SK-N-SH (cell line): ENCODE measurements at regions not wholly inside any gene's neighbourhood (a gene's known extent, or its start where the extent isn't known, plus 50 kb on each side); places are given as distances from the start of the nearest gene placed in this dataset.

Experiments
- CTCF ChIA-PET: fragments of 300-600, 350-600 bp; formaldehyde crosslinking; extraction: SDS; loops from one replicate; lab custom pipeline; 2021; lab: Yijun Ruan, JAX
- POLR2A ChIA-PET: fragments of 350-600 bp; sonication (Branson Sonifier 250); formaldehyde crosslinking; extraction: SDS; loops from one replicate; lab custom pipeline; 2020; ENCODE audit warnings: antibody characterized with exemption, inconsistent platforms; lab: Yijun Ruan, JAX
- DNase-seq: peaks from one replicate; pipeline ENCODE4 v3.0.0; 2012
- H2AFZ ChIP-seq: fragments of 200-600 bp; sonication (generic); 2 replicates; pipeline ENCODE4 v1.8.1; 2016; ENCODE audit warnings: antibody characterized with exemption, mild to moderate bottlenecking, low read depth
- H3F3A ChIP-seq: fragments of 200-600 bp; sonication (generic); replicated peaks from 2 replicates; pipeline ENCODE3; 2016; ENCODE audit warnings: antibody characterized with exemption, mild to moderate bottlenecking; ENCODE audit not compliant: insufficient read depth
- H3K27ac ChIP-seq, 2 experiments: fragments of 200-500 bp in 1 of 2; fragments of 200-600 bp in 1 of 2; sonication (Bioruptor generic) in 1 of 2; sonication (generic), shearing (Covaris generic) in 1 of 2; 2 replicates each; pipeline versions ENCODE4 v1.5.1 to v1.6.1; 2014 to 2016; ENCODE audit warnings: low read depth in 2 of 2, inconsistent platforms in 1 of 2, low read length in 1 of 2, mild to moderate bottlenecking in 1 of 2, mixed read lengths in 1 of 2
- H3K27me3 ChIP-seq: fragments of 200-600 bp; sonication (generic), shearing (Covaris generic); 2 replicates; pipeline ENCODE4 v1.6.1; 2016; ENCODE audit warnings: mixed run types; ENCODE audit not compliant: insufficient read depth
- H3K36me3 ChIP-seq, 2 experiments: fragments of 200-500 bp in 1 of 2; fragments of 200-600 bp in 1 of 2; sonication (Bioruptor generic) in 1 of 2; sonication (generic) in 1 of 2; replicated peaks in 1 of 2; 2 replicates each; pipeline versions ENCODE3 to v1.5.1; 2014 to 2016; ENCODE audit warnings: low read length in 1 of 2, mild to moderate bottlenecking in 1 of 2; ENCODE audit not compliant: insufficient read depth in 2 of 2, control insufficient read depth in 1 of 2
- H3K4me1 ChIP-seq, 2 experiments: fragments of 200-500 bp in 1 of 2; fragments of 200-600 bp in 1 of 2; sonication (Bioruptor generic) in 1 of 2; sonication (generic), shearing (Covaris generic) in 1 of 2; 2 replicates each; pipeline versions ENCODE4 v1.5.1 to v1.6.1; 2014 to 2016; ENCODE audit warnings: low read depth in 1 of 2, low read length in 1 of 2, mixed run types in 1 of 2; ENCODE audit not compliant: insufficient read depth in 2 of 2, control insufficient read depth in 1 of 2
- H3K4me2 ChIP-seq: fragments of 200-600 bp; sonication (generic), shearing (Covaris generic); 2 replicates; pipeline ENCODE4 v1.6.1; 2017; ENCODE audit warnings: mixed run types
- H3K4me3 ChIP-seq, 2 experiments: fragments of 200-500 bp in 1 of 2; fragments of 200-600 bp in 1 of 2; sonication (Bioruptor generic) in 1 of 2; sonication (generic), shearing (Covaris generic) in 1 of 2; 2 replicates each; pipeline versions ENCODE4 v1.5.1 to v1.8.1; 2014 to 2016; ENCODE audit warnings: low read depth in 2 of 2, inconsistent platforms in 1 of 2, low read length in 1 of 2, mild to moderate bottlenecking in 1 of 2, mixed read lengths in 1 of 2, moderate library complexity in 1 of 2
- H3K79me2 ChIP-seq: fragments of 200-600 bp; sonication (generic); 2 replicates; pipeline ENCODE4 v1.8.1; 2017; ENCODE audit warnings: mild to moderate bottlenecking; ENCODE audit not compliant: insufficient read depth
- H3K9ac ChIP-seq: fragments of 200-600 bp; sonication (generic); 2 replicates; pipeline ENCODE4 v1.6.1; 2017; ENCODE audit warnings: mixed run types
- H3K9me2 ChIP-seq: fragments of 200-600 bp; sonication (generic); 2 replicates; pipeline ENCODE4 v1.6.1; 2017; ENCODE audit warnings: mixed run types
- H3K9me3 ChIP-seq: fragments of 200-600 bp; sonication (generic); 2 replicates; pipeline ENCODE4 v1.6.1; 2017; ENCODE audit warnings: mixed run types, mild to moderate bottlenecking, moderate library complexity
- H4K20me1 ChIP-seq: fragments of 200-600 bp; sonication (generic); 2 replicates; pipeline ENCODE4 v1.6.1; 2017; ENCODE audit warnings: mild to moderate bottlenecking, mixed run types; ENCODE audit not compliant: insufficient read depth
- FOXJ3 ChIP-seq: sonication (generic); formaldehyde crosslinking; IDR thresholded peaks from 2 replicates; pipeline ENCODE4 v1.5.1; 2020; ENCODE audit warnings: mild to moderate bottlenecking, missing genetic modification reagents
- GATA2 ChIP-seq: sonication (generic); formaldehyde crosslinking; IDR thresholded peaks from 2 replicates; pipeline ENCODE4 v1.5.0; 2020; ENCODE audit warnings: mild to moderate bottlenecking, missing genetic modification reagents
- JUND ChIP-seq: IDR thresholded peaks from 2 replicates; pipeline ENCODE4 v1.4.0; 2012
- MEF2A ChIP-seq: IDR thresholded peaks from 2 replicates; pipeline ENCODE4 v1.4.0; 2012; ENCODE audit warnings: low read depth, borderline replicate concordance
- NRF1 ChIP-seq: IDR thresholded peaks from 2 replicates; pipeline ENCODE4 v1.6.1; 2012; ENCODE audit warnings: low read depth, mild to moderate bottlenecking, low read length
- POLR2AphosphoS5 ChIP-seq: IDR thresholded peaks from 2 replicates; pipeline ENCODE4 v1.6.1; 2012; ENCODE audit warnings: low read depth, low read length
- RCOR1 ChIP-seq: fragments of 150-350 bp; IDR thresholded peaks from 2 replicates; pipeline ENCODE4 v1.6.1; 2017; ENCODE audit warnings: antibody characterized with exemption, low read length
- TAF1 ChIP-seq: IDR thresholded peaks from 2 replicates; pipeline ENCODE4 v1.6.1; 2012; ENCODE audit warnings: low read depth, mild to moderate bottlenecking, low read length, moderate library complexity, borderline replicate concordance
- TCF12 ChIP-seq: IDR thresholded peaks from 2 replicates; pipeline ENCODE4 v1.4.0; 2012
- YY1 ChIP-seq: IDR thresholded peaks from 2 replicates; pipeline ENCODE4 v1.4.0; 2012; ENCODE audit warnings: low read depth, mild to moderate bottlenecking
- WGBS: methylation state at CpG from one replicate; pipeline ENCODE4 v1.1.6; 2017; ENCODE audit warnings: low lambda C conversion rate; 5-methylcytosine and 5-hydroxymethylcytosine counted together
- TF ChIP-seq, protein P1 (sequence below): fragments of 150-350 bp; IDR thresholded peaks from 2 replicates; pipeline ENCODE4 v1.6.1; 2016; ENCODE audit warnings: mild to moderate bottlenecking, low read depth, low read length
- TF ChIP-seq, protein P2 (sequence below): fragments of 150-350 bp; IDR thresholded peaks from 2 replicates; pipeline ENCODE4 v1.6.1; 2017; ENCODE audit warnings: antibody characterized with exemption, low read length, low read depth, borderline replicate concordance
- TF ChIP-seq, protein P3 (sequence below): IDR thresholded peaks from 2 replicates; pipeline ENCODE4; 2012
- TF ChIP-seq, protein P4 (sequence below): IDR thresholded peaks from 2 replicates; pipeline ENCODE4 v1.6.1; 2012; ENCODE audit warnings: mild to moderate bottlenecking, low read depth, low read length, moderate library complexity

DNA sequence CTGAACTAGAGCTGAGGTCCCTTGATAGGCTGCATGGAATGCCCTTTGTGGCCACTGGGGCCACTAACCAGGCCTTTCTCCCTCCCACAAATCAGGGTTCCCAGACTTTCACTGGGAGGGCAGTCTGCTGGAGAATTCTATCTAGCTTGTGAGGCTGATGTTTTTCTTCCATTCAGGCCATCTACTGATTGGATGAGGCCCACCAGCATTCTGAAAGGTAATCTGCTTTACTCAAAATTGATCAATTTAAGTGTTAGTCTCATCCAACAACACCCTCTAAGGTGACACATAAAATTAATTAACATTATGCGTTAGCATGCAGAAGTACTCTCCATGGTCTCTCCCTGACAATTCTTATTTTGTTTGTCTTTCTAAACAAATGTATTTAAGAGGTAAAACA, 80.5 kb downstream of the RTP4 start (continued):
- TF ChIP-seq, protein P1, sequence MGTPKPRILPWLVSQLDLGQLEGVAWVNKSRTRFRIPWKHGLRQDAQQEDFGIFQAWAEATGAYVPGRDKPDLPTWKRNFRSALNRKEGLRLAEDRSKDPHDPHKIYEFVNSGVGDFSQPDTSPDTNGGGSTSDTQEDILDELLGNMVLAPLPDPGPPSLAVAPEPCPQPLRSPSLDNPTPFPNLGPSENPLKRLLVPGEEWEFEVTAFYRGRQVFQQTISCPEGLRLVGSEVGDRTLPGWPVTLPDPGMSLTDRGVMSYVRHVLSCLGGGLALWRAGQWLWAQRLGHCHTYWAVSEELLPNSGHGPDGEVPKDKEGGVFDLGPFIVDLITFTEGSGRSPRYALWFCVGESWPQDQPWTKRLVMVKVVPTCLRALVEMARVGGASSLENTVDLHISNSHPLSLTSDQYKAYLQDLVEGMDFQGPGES, result no peak

DNA sequence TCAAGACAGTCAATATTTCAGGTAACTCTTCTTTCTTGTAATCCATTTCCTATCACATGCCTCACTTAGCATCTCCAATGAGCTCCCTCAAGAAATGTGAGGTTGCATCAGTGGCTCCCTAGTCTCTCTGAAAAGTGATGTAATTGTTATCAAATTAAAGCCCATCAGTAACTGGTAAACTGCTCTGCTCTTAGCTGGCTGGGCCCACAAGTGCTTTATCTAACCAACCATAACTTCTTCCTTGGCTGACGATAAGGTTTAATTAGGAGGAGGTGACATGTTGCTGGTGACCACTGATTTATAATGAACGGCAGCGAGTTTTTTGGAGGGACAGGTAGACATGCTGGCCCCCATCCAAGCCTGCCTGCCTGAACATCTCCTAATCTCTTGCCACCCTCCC, 79.6 kb downstream of the RTP4 start:
- Histone ChIP-seq H2AFZ (no peak overlapping the region), H3K4me3 (no peak overlapping the region), H3K36me3 (no peaks in the 10 kb centered on the region), H3K9me2 (no peaks in the 10 kb centered on the region), H3K4me2 (no peak overlapping the region), H3K27me3 (no peaks in the 10 kb centered on the region), H3F3A (no peaks in the 10 kb centered on the region), H3K27ac (no peak overlapping the region), H3K9ac (no peak overlapping the region), H4K20me1 (no peaks in the 10 kb centered on the region), H3K4me1 (no peaks in the 10 kb centered on the region), H3K9me3 (no peaks in the 10 kb centered on the region), H3K79me2 (no peaks in the 10 kb centered on the region)
- POLR2A ChIA-PET, result no interaction called here
- TF ChIP-seq TCF12 (no peak), GATA2 (CRISPR knock-in tag) (no peak), FOXJ3 (CRISPR knock-in tag) (no peak), POLR2AphosphoS5 (no peak), RCOR1 (no peak), NRF1 (no peak), JUND (no peak), MEF2A (no peak), YY1 (no peak), TAF1 (no peak)
- TF ChIP-seq, protein P2, sequence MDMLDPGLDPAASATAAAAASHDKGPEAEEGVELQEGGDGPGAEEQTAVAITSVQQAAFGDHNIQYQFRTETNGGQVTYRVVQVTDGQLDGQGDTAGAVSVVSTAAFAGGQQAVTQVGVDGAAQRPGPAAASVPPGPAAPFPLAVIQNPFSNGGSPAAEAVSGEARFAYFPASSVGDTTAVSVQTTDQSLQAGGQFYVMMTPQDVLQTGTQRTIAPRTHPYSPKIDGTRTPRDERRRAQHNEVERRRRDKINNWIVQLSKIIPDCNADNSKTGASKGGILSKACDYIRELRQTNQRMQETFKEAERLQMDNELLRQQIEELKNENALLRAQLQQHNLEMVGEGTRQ, result no peak
- TF ChIP-seq, protein P1, result no peak
- TF ChIP-seq, protein P3, sequence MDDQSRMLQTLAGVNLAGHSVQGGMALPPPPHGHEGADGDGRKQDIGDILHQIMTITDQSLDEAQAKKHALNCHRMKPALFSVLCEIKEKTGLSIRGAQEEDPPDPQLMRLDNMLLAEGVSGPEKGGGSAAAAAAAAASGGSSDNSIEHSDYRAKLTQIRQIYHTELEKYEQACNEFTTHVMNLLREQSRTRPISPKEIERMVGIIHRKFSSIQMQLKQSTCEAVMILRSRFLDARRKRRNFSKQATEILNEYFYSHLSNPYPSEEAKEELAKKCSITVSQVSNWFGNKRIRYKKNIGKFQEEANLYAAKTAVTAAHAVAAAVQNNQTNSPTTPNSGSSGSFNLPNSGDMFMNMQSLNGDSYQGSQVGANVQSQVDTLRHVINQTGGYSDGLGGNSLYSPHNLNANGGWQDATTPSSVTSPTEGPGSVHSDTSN, result no peak
- TF ChIP-seq, protein P4, sequence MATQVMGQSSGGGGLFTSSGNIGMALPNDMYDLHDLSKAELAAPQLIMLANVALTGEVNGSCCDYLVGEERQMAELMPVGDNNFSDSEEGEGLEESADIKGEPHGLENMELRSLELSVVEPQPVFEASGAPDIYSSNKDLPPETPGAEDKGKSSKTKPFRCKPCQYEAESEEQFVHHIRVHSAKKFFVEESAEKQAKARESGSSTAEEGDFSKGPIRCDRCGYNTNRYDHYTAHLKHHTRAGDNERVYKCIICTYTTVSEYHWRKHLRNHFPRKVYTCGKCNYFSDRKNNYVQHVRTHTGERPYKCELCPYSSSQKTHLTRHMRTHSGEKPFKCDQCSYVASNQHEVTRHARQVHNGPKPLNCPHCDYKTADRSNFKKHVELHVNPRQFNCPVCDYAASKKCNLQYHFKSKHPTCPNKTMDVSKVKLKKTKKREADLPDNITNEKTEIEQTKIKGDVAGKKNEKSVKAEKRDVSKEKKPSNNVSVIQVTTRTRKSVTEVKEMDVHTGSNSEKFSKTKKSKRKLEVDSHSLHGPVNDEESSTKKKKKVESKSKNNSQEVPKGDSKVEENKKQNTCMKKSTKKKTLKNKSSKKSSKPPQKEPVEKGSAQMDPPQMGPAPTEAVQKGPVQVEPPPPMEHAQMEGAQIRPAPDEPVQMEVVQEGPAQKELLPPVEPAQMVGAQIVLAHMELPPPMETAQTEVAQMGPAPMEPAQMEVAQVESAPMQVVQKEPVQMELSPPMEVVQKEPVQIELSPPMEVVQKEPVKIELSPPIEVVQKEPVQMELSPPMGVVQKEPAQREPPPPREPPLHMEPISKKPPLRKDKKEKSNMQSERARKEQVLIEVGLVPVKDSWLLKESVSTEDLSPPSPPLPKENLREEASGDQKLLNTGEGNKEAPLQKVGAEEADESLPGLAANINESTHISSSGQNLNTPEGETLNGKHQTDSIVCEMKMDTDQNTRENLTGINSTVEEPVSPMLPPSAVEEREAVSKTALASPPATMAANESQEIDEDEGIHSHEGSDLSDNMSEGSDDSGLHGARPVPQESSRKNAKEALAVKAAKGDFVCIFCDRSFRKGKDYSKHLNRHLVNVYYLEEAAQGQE, result no peak
- no peak for DNase-seq
- CTCF ChIA-PET, result interaction anchor here (1.2 kb wide), 1 partner anchor 14 kb away, joined by 3 read pairs; no protein-coding TSS in a partner anchor
- 23% methylated on average over 3 of the region's 3 CpGs for WGBS
